GM23338 (cell line): ENCODE measurements at regions not wholly inside any gene's neighbourhood (a gene's known extent, or its start where the extent isn't known, plus 50 kb on each side); places are given as distances from the start of the nearest gene placed in this dataset.

Experiments used
- ATAC-seq: fragments of 200-7000 bp; cut with Tn5 transposase; 3 replicates; pipeline ENCODE4 v1.9.1; 2020
- DNase-seq: peaks from one replicate; pipeline ENCODE4 v3.0.0-alpha.2; 2015; ENCODE audit warnings: low spot score
- H2AFZ ChIP-seq: fragments of 200-600 bp; sonication (generic); 2 replicates; pipeline ENCODE4 v1.8.0; 2016; ENCODE audit warnings: antibody characterized with exemption, mild to moderate bottlenecking, moderate library complexity
- H3F3A ChIP-seq: fragments of 200-600 bp; sonication (generic); replicated peaks from 2 replicates; pipeline ENCODE4 v1.8.0; 2017; ENCODE audit warnings: antibody characterized with exemption, mixed run types, low read depth
- H3K27ac ChIP-seq: fragments of 200-600 bp; sonication (generic); 2 replicates; pipeline ENCODE4 v1.6.1; 2016; ENCODE audit warnings: low read depth
- H3K27me3 ChIP-seq: fragments of 200-600 bp; sonication (generic); 2 replicates; pipeline ENCODE4 v1.8.0; 2016; ENCODE audit warnings: mild to moderate bottlenecking, mixed run types, moderate library complexity; ENCODE audit not compliant: insufficient read depth
- H3K36me3 ChIP-seq: fragments of 200-600 bp; sonication (generic); 2 replicates; pipeline ENCODE4 v1.8.0; 2016; ENCODE audit warnings: mild to moderate bottlenecking; ENCODE audit not compliant: insufficient read depth
- H3K4me1 ChIP-seq: fragments of 200-600 bp; sonication (generic); 2 replicates; pipeline ENCODE4 v1.8.0; 2016; ENCODE audit warnings: mild to moderate bottlenecking, moderate library complexity; ENCODE audit not compliant: insufficient read depth
- H3K4me2 ChIP-seq: fragments of 200-600 bp; sonication (generic); 2 replicates; pipeline ENCODE4 v1.7.1; 2017; ENCODE audit warnings: mixed run types
- H3K4me3 ChIP-seq: fragments of 200-600 bp; sonication (generic); 2 replicates; pipeline ENCODE4 v1.6.1; 2016; ENCODE audit warnings: mixed run types
- H3K79me2 ChIP-seq: fragments of 200-600 bp; sonication (generic); replicated peaks from 2 replicates; pipeline ENCODE4 v1.8.0; 2017; ENCODE audit warnings: mild to moderate bottlenecking; ENCODE audit not compliant: insufficient read depth
- H3K9me2 ChIP-seq: fragments of 200-600 bp; sonication (generic); 2 replicates; pipeline ENCODE4 v1.8.0; 2017; ENCODE audit not compliant: insufficient read depth
- H4K20me1 ChIP-seq: fragments of 200-600 bp; sonication (generic); replicated peaks from 2 replicates; pipeline ENCODE4 v1.8.0; 2017; ENCODE audit warnings: mild to moderate bottlenecking; ENCODE audit not compliant: insufficient read depth
- H3K27ac Mint-ChIP-seq: 2 replicates; pipeline ENCODE4 v1.8.0; 2020; ENCODE audit warnings: inconsistent platforms, mild to moderate bottlenecking, moderate library complexity, mixed read lengths
- H3K27me3 Mint-ChIP-seq: 3 replicates; pipeline ENCODE4 v1.8.0; 2022; ENCODE audit warnings: low read depth, mild to moderate bottlenecking, moderate library complexity, mixed read lengths, inconsistent platforms; ENCODE audit not compliant: insufficient read depth, poor library complexity
- H3K36me3 Mint-ChIP-seq: 3 replicates; pipeline ENCODE4 v1.8.0; 2021; ENCODE audit warnings: low read depth, mild to moderate bottlenecking, inconsistent platforms, moderate library complexity, mixed read lengths
- H3K4me1 Mint-ChIP-seq: 3 replicates; pipeline ENCODE4 v1.8.0; 2020; ENCODE audit warnings: mild to moderate bottlenecking, inconsistent platforms, mixed read lengths
- H3K4me3 Mint-ChIP-seq: 3 replicates; pipeline ENCODE4 v1.8.0; 2021; ENCODE audit warnings: moderate library complexity, mild to moderate bottlenecking, inconsistent platforms, mixed read lengths
- H3K9me3 Mint-ChIP-seq: 3 replicates; pipeline ENCODE4 v1.8.0; 2020; ENCODE audit warnings: moderate library complexity, mild to moderate bottlenecking, inconsistent platforms, mixed read lengths
- CREB1 ChIP-seq: fragments of 250-450 bp; sonication (Bioruptor Pico); IDR thresholded peaks from 2 replicates; pipeline ENCODE4 v1.5.0; 2020; ENCODE audit warnings: low read depth, mild to moderate bottlenecking, moderate library complexity
- EZH2 ChIP-seq: fragments of 200-600 bp; sonication (generic); IDR thresholded peaks from one replicate; pipeline ENCODE4 v1.8.0; 2017; ENCODE audit warnings: antibody characterized with exemption, mild to moderate bottlenecking, low read depth; ENCODE audit not compliant: unreplicated experiment
- JUNB ChIP-seq: IDR thresholded peaks from one replicate; pipeline ENCODE4 v1.6.1; 2016; ENCODE audit warnings: antibody characterized with exemption; ENCODE audit not compliant: unreplicated experiment
- NANOG ChIP-seq: IDR thresholded peaks from 2 replicates; pipeline ENCODE4 v1.6.1; 2016; ENCODE audit warnings: antibody characterized with exemption, borderline replicate concordance
- POLR2AphosphoS5 ChIP-seq: IDR thresholded peaks from 2 replicates; pipeline ENCODE4 v1.6.1; 2016; ENCODE audit warnings: antibody characterized with exemption, low read depth
- STAT1 ChIP-seq: IDR thresholded peaks from one replicate; pipeline ENCODE4 v1.6.1; 2016; ENCODE audit warnings: antibody characterized with exemption; ENCODE audit not compliant: unreplicated experiment
- ZNF331 ChIP-seq: fragments of 250-450 bp; sonication (Bioruptor Pico); IDR thresholded peaks from 2 replicates; pipeline ENCODE4 v1.5.0; 2020; ENCODE audit warnings: low read depth, mild to moderate bottlenecking, moderate library complexity
- TF ChIP-seq, protein P1 (sequence below): IDR thresholded peaks from one replicate; pipeline ENCODE4 v1.6.1; 2018; ENCODE audit warnings: antibody characterized with exemption; ENCODE audit not compliant: unreplicated experiment
- TF ChIP-seq, protein P2 (sequence below), 2 experiments: fragments of 200-600 bp in 1 of 2; sonication (generic) in 1 of 2; conservative IDR thresholded peaks; 2 replicates each; pipeline versions ENCODE4 v1.5.1 to v1.6.1; 2016 to 2017; ENCODE audit warnings: antibody characterized with exemption in 2 of 2, low read depth in 2 of 2, mild to moderate bottlenecking in 2 of 2, moderate library complexity in 1 of 2
- TF ChIP-seq, protein P3 (sequence below): fragments of 250-450 bp; sonication (Bioruptor Pico); IDR thresholded peaks from 2 replicates; pipeline ENCODE4 v1.5.0; 2020; ENCODE audit warnings: mild to moderate bottlenecking, moderate library complexity

DNA sequence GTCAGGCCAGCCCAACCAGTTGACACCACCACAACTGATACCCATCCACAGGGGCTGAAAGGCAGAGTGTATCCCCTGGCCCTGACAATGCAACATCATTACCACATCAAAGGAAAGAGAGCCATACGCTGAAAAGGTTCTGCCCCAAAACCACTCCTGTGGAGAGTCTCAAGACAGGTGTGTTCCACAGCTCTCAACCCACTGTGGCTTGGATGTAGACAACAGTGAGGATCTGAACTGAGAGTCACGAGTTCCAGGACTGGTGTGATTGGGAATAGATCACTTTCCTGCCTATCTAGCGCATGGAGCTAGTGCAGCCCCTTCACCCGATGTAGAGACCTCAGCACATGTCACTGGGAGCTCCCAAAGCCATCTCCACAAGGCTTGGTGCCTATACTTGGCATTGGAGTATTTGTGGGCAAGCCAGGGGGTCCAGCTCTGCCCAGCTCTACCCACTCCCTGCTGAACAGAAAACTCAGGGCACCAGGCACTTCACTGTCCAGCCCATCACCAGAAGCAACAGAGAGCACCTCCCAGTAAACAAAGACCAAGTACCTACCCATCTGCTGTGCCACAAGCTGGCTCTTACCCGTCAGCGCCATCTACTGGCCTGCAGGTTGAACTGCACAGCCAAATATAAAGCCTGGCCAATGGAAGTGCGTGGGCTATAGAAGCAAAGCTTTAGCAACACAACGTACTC is 579.5 kb downstream of the UQCRFS1 start (continued):
- no peak for TF ChIP-seq EZH2
- TF ChIP-seq, protein P1, sequence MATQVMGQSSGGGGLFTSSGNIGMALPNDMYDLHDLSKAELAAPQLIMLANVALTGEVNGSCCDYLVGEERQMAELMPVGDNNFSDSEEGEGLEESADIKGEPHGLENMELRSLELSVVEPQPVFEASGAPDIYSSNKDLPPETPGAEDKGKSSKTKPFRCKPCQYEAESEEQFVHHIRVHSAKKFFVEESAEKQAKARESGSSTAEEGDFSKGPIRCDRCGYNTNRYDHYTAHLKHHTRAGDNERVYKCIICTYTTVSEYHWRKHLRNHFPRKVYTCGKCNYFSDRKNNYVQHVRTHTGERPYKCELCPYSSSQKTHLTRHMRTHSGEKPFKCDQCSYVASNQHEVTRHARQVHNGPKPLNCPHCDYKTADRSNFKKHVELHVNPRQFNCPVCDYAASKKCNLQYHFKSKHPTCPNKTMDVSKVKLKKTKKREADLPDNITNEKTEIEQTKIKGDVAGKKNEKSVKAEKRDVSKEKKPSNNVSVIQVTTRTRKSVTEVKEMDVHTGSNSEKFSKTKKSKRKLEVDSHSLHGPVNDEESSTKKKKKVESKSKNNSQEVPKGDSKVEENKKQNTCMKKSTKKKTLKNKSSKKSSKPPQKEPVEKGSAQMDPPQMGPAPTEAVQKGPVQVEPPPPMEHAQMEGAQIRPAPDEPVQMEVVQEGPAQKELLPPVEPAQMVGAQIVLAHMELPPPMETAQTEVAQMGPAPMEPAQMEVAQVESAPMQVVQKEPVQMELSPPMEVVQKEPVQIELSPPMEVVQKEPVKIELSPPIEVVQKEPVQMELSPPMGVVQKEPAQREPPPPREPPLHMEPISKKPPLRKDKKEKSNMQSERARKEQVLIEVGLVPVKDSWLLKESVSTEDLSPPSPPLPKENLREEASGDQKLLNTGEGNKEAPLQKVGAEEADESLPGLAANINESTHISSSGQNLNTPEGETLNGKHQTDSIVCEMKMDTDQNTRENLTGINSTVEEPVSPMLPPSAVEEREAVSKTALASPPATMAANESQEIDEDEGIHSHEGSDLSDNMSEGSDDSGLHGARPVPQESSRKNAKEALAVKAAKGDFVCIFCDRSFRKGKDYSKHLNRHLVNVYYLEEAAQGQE = no peak
- TF ChIP-seq, protein P2, sequence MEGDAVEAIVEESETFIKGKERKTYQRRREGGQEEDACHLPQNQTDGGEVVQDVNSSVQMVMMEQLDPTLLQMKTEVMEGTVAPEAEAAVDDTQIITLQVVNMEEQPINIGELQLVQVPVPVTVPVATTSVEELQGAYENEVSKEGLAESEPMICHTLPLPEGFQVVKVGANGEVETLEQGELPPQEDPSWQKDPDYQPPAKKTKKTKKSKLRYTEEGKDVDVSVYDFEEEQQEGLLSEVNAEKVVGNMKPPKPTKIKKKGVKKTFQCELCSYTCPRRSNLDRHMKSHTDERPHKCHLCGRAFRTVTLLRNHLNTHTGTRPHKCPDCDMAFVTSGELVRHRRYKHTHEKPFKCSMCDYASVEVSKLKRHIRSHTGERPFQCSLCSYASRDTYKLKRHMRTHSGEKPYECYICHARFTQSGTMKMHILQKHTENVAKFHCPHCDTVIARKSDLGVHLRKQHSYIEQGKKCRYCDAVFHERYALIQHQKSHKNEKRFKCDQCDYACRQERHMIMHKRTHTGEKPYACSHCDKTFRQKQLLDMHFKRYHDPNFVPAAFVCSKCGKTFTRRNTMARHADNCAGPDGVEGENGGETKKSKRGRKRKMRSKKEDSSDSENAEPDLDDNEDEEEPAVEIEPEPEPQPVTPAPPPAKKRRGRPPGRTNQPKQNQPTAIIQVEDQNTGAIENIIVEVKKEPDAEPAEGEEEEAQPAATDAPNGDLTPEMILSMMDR (conservative IDR thresholded peaks at IDR 0.05; ENCODE audit: low read depth in 2 of 2) = peak; percentile 96 to 99

DNA sequence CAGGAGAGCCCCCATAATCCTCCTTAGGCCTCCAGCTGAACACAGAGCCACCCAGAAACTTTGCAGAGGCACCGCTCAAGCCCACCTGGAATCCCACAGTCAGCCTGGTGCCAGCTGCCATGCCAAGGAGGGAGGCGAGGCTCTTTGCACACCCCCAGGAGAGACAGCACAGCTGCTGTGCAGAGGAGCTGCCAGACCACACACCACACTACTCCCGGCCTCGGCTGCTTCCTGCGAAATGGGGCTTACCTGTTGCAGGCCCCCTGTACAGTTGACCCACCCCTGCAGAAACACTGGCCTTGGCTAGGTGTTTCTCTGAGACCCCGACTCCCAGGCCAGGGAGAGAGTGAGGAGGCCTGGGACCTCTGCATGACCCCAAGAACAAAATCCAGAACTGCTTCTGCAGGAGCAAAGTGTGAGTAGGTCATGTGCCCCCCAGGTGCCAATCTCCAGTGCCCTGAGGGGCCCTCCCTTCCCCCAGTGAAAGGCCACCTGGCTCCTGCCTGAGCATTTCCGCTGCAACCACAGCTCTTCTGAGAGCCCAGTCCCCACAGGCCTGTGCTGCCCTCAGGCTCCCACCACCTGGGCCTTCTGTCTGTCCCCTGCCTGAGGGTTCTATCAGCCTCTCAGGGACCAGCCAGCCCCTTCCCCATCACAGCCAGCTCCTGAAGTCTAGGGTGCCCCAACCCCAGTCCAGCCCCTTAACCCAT is 580.4 kb downstream of the UQCRFS1 start:
- TF ChIP-seq EZH2 = no peak
- TF ChIP-seq JUNB = no peak
- no peak for TF ChIP-seq POLR2AphosphoS5
- no peak for TF ChIP-seq NANOG
- TF ChIP-seq, protein P3, sequence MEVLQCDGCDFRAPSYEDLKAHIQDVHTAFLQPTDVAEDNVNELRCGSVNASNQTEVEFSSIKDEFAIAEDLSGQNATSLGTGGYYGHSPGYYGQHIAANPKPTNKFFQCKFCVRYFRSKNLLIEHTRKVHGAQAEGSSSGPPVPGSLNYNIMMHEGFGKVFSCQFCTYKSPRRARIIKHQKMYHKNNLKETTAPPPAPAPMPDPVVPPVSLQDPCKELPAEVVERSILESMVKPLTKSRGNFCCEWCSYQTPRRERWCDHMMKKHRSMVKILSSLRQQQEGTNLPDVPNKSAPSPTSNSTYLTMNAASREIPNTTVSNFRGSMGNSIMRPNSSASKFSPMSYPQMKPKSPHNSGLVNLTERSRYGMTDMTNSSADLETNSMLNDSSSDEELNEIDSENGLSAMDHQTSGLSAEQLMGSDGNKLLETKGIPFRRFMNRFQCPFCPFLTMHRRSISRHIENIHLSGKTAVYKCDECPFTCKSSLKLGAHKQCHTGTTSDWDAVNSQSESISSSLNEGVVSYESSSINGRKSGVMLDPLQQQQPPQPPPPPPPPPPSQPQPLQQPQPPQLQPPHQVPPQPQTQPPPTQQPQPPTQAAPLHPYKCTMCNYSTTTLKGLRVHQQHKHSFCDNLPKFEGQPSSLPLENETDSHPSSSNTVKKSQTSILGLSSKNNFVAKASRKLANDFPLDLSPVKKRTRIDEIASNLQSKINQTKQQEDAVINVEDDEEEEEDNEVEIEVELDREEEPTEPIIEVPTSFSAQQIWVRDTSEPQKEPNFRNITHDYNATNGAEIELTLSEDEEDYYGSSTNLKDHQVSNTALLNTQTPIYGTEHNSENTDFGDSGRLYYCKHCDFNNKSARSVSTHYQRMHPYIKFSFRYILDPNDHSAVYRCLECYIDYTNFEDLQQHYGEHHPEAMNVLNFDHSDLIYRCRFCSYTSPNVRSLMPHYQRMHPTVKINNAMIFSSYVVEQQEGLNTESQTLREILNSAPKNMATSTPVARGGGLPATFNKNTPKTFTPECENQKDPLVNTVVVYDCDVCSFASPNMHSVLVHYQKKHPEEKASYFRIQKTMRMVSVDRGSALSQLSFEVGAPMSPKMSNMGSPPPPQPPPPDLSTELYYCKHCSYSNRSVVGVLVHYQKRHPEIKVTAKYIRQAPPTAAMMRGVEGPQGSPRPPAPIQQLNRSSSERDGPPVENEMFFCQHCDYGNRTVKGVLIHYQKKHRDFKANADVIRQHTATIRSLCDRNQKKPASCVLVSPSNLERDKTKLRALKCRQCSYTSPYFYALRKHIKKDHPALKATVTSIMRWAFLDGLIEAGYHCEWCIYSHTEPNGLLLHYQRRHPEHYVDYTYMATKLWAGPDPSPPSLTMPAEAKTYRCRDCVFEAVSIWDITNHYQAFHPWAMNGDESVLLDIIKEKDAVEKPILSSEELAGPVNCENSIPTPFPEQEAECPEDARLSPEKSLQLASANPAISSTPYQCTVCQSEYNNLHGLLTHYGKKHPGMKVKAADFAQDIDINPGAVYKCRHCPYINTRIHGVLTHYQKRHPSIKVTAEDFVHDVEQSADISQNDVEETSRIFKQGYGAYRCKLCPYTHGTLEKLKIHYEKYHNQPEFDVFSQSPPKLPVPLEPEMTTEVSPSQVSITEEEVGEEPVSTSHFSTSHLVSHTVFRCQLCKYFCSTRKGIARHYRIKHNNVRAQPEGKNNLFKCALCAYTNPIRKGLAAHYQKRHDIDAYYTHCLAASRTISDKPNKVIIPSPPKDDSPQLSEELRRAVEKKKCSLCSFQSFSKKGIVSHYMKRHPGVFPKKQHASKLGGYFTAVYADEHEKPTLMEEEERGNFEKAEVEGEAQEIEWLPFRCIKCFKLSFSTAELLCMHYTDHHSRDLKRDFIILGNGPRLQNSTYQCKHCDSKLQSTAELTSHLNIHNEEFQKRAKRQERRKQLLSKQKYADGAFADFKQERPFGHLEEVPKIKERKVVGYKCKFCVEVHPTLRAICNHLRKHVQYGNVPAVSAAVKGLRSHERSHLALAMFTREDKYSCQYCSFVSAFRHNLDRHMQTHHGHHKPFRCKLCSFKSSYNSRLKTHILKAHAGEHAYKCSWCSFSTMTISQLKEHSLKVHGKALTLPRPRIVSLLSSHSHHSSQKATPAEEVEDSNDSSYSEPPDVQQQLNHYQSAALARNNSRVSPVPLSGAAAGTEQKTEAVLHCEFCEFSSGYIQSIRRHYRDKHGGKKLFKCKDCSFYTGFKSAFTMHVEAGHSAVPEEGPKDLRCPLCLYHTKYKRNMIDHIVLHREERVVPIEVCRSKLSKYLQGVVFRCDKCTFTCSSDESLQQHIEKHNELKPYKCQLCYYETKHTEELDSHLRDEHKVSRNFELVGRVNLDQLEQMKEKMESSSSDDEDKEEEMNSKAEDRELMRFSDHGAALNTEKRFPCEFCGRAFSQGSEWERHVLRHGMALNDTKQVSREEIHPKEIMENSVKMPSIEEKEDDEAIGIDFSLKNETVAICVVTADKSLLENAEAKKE (CRISPR knock-in tag) = no peak
- no peak for TF ChIP-seq STAT1
- TF ChIP-seq ZNF331 (CRISPR knock-in tag) = no peak
- no peak for TF ChIP-seq CREB1 (CRISPR knock-in tag)
- peaks cover 3% of the 10 kb centered on the region; the same call in 2 of the 3 replicates for H3K4me1 Mint-ChIP-seq
- DNase-seq (no peak), ATAC-seq (peak; percentile 14; the same call in 2 of the 3 replicates)
- H3K36me3 ChIP-seq = no peaks in the 10 kb centered on the region
- H3K9me3 Mint-ChIP-seq = peaks cover 9% of the 10 kb centered on the region
- H3K27ac Mint-ChIP-seq = no peak overlapping the region
- H3K4me2 ChIP-seq = no peak overlapping the region
- H3K27me3 Mint-ChIP-seq = no peaks in the 10 kb centered on the region
- no peaks in the 10 kb centered on the region for H3F3A ChIP-seq
- no peaks in the 10 kb centered on the region for H4K20me1 ChIP-seq
- H3K36me3 Mint-ChIP-seq = peaks cover 11% of the 10 kb centered on the region; the same call in 2 of the 3 replicates
- no peaks in the 10 kb centered on the region for H3K9me2 ChIP-seq
- H2AFZ ChIP-seq = no peak overlapping the region
- no peaks in the 10 kb centered on the region for H3K4me1 ChIP-seq
- H3K27ac ChIP-seq = no peak overlapping the region
- H3K27me3 ChIP-seq = no peaks in the 10 kb centered on the region
- no peak overlapping the region for H3K4me3 Mint-ChIP-seq
- H3K79me2 ChIP-seq = no peaks in the 10 kb centered on the region
- H3K4me3 ChIP-seq = no peak overlapping the region
